ENCODE measurements at regions not wholly inside any gene's neighbourhood (a gene's known extent, or its start where the extent isn't known, plus 50 kb on each side); places are given as distances from the start of the nearest gene placed in this dataset.

DNA sequence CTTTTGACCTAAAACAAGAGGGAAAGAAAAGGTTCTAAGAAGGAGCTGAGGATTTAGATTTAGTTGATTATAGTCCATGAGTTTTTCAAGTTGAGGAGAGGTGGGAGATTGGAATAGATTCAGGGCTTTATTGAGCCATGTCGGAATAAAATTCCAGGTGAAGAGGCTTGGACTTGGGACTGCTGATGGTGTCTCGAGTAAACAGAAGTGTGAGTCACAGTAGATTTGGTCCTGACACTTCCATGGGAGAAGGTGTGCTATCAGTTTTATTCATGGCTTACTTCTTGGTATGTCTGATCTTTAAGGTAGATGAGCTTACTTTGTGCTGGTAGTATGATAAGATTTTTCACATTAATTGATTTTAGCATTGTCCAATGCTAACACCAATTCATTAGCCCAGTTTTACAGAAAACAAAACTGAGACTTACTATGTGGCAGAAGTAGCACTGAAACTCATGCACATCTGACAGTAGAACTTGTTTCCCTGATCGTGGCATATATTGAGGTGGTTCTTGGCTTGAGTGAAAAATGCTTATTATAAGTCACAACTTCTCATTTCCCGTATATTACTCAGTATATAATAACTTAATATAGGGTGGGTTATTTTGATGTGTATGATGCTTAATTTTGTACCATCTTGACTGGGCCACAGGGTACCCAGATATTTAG is 172.4 kb upstream of the IGF1 start:
- WGBS, 2 experiments (ENCODE audit: extremely low coverage in 1 of 2, insufficient coverage in 1 of 2, insufficient read length in 1 of 2, insufficient replicate concordance in 2 of 2, low coverage in 1 of 2, low lambda C conversion rate in 2 of 2, missing lambda C conversion rate in 1 of 2) = 97% methylated on average over 4 of the region's 4 CpGs; no CpG with 5 or more reads in 1 of the 2 experiments
- FAIRE-seq = no peak
- TF ChIP-seq POU5F1 (IDR thresholded peaks at IDR 0.05; ENCODE audit: low read depth, low read length) (no peak), BACH1 (IDR thresholded peaks at IDR 0.05; ENCODE audit: low read length) (no peak), SIX5 (IDR thresholded peaks at IDR 0.05; ENCODE audit: low read depth, low read length) (no peak), RNF2 (IDR thresholded peaks at IDR 0.05; ENCODE audit: borderline replicate concordance, low read depth, low read length, missing control alignments, poor library complexity, severe bottlenecking) (no peak), GABPA (IDR thresholded peaks at IDR 0.05; ENCODE audit: borderline replicate concordance, insufficient read depth, low read length) (no peak), PHF8 (conservative IDR thresholded peaks at IDR 0.05; ENCODE audit: low read depth, low read length) (no peak), NRF1 (IDR thresholded peaks at IDR 0.05; ENCODE audit: low read depth, low read length) (no peak), YY1 (IDR thresholded peaks at IDR 0.05; ENCODE audit: low read depth, low read length) (no peak)
- TF ChIP-seq, protein P1, sequence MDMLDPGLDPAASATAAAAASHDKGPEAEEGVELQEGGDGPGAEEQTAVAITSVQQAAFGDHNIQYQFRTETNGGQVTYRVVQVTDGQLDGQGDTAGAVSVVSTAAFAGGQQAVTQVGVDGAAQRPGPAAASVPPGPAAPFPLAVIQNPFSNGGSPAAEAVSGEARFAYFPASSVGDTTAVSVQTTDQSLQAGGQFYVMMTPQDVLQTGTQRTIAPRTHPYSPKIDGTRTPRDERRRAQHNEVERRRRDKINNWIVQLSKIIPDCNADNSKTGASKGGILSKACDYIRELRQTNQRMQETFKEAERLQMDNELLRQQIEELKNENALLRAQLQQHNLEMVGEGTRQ (IDR thresholded peaks at IDR 0.05; ENCODE audit: low read length) = no peak
- TF ChIP-seq, protein P2, sequence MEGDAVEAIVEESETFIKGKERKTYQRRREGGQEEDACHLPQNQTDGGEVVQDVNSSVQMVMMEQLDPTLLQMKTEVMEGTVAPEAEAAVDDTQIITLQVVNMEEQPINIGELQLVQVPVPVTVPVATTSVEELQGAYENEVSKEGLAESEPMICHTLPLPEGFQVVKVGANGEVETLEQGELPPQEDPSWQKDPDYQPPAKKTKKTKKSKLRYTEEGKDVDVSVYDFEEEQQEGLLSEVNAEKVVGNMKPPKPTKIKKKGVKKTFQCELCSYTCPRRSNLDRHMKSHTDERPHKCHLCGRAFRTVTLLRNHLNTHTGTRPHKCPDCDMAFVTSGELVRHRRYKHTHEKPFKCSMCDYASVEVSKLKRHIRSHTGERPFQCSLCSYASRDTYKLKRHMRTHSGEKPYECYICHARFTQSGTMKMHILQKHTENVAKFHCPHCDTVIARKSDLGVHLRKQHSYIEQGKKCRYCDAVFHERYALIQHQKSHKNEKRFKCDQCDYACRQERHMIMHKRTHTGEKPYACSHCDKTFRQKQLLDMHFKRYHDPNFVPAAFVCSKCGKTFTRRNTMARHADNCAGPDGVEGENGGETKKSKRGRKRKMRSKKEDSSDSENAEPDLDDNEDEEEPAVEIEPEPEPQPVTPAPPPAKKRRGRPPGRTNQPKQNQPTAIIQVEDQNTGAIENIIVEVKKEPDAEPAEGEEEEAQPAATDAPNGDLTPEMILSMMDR (IDR thresholded peaks at IDR 0.05; ENCODE audit: control extremely low read depth in 1 of 3, insufficient read depth in 1 of 3, low read depth in 1 of 3, low read length in 3 of 3) = no peak

More for the DNA sequence above, 172.4 kb upstream of the IGF1 start:
- no peak overlapping the region for H2BK120ac ChIP-seq (replicated peaks; ENCODE audit: low read depth, low read length)
- no peak overlapping the region for H3K4me2 ChIP-seq (ENCODE audit: insufficient read depth in 1 of 2, low read depth in 2 of 2, low read length in 2 of 2)
- no peak overlapping the region for H3K4ac ChIP-seq (replicated peaks; ENCODE audit: insufficient read length, low read depth, low read length)
- no peak overlapping the region for H3K27ac ChIP-seq (ENCODE audit: low read depth, low read length)
- no peak overlapping the region for H3K18ac ChIP-seq (ENCODE audit: extremely low read depth, low read length)
- DNase-seq (ENCODE audit: low read depth in 1 of 2, low spot score in 2 of 2) = no peak
- no peaks in the 10 kb centered on the region for H3K27me3 ChIP-seq (replicated peaks in 1 of 4; ENCODE audit: control insufficient read depth in 3 of 4, extremely low read depth in 1 of 4, insufficient read depth in 3 of 4, low read length in 3 of 4)
- H3K9me3 ChIP-seq (ENCODE audit: insufficient read depth in 2 of 2, low read depth in 1 of 2, low read length in 1 of 2) = peaks cover 8% of the 10 kb centered on the region in 2 experiments; a peak in 3 of 4 replicates
- H3K79me1 ChIP-seq (ENCODE audit: low read depth, low read length) = no peaks in the 10 kb centered on the region
- no peak overlapping the region for H4K5ac ChIP-seq (ENCODE audit: insufficient read length, low read depth, low read length)
- no peak overlapping the region for H4K91ac ChIP-seq (replicated peaks; ENCODE audit: insufficient read length, low read length)
- H2BK12ac ChIP-seq (ENCODE audit: low read depth, low read length) = no peak overlapping the region
- no peaks in the 10 kb centered on the region for H3K4me1 ChIP-seq (replicated peaks in 1 of 4; ENCODE audit: control insufficient read depth in 3 of 4, insufficient read depth in 4 of 4, low read length in 3 of 4)
- H3K79me2 ChIP-seq (ENCODE audit: control insufficient read depth in 1 of 2, insufficient read depth in 2 of 2, low read length in 2 of 2) = no peaks in the 10 kb centered on the region
- ChIA-PET POLR2A (ENCODE audit: partially characterized antibody) (no interaction called here), CTCF (ENCODE audit: partially characterized antibody) (interaction anchor here (0.8 to 1.2 kb wide), 3 partner anchors 9 to 56 kb away, joined by 3 read pairs; no protein-coding TSS in a partner anchor)
- H4K8ac ChIP-seq (ENCODE audit: extremely low read depth, insufficient read depth, low read length) = no peak overlapping the region
- H2BK15ac ChIP-seq (ENCODE audit: low read length) = no peak overlapping the region
- no peaks in the 10 kb centered on the region for H3K23me2 ChIP-seq (ENCODE audit: low read depth, low read length)
- H2AFZ ChIP-seq (ENCODE audit: low read length) = no peak overlapping the region
- no peak overlapping the region for H2BK5ac ChIP-seq (ENCODE audit: low read depth, low read length)
- no peak overlapping the region for H2BK20ac ChIP-seq (ENCODE audit: low read length)
- no peak overlapping the region for H2AK5ac ChIP-seq (ENCODE audit: low read depth, low read length)
- H3K9ac ChIP-seq (replicated peaks in 1 of 4; ENCODE audit: extremely low read depth in 1 of 4, low read depth in 3 of 4, low read length in 3 of 4) = no peak overlapping the region
- no peaks in the 10 kb centered on the region for H3K36me3 ChIP-seq (ENCODE audit: control insufficient read depth in 2 of 4, insufficient read depth in 4 of 4, low read length in 3 of 4)
- H3K23ac ChIP-seq (ENCODE audit: insufficient read length) = no peak overlapping the region
- H3K56ac ChIP-seq (replicated peaks; ENCODE audit: insufficient read length, low read depth, low read length) = no peak overlapping the region
- no peak overlapping the region for H3K4me3 ChIP-seq (ENCODE audit: extremely low read depth in 1 of 4, insufficient read depth in 2 of 4, low read depth in 3 of 4, low read length in 4 of 4)
- no peak overlapping the region for H3K14ac ChIP-seq (ENCODE audit: insufficient read length)
- H4K20me1 ChIP-seq (replicated peaks in 1 of 2; ENCODE audit: control insufficient read depth in 1 of 2, insufficient read depth in 2 of 2, low read length in 2 of 2) = no peaks in the 10 kb centered on the region

All from H1 (cell line).